OCI-LY1 (cell line): ENCODE measurements at regions not wholly inside any gene's neighbourhood (a gene's known extent, or its start where the extent isn't known, plus 50 kb on each side); places are given as distances from the start of the nearest gene placed in this dataset.

Experiments used
- CTCF ChIP-seq: fragments of 200-600 bp; sonication (generic), shearing (Covaris generic); IDR thresholded peaks from 2 replicates; pipeline ENCODE4 v1.5.1; 2017; ENCODE audit warnings: mild to moderate bottlenecking, antibody characterized with exemption, low read length, moderate library complexity, mixed read lengths
- EZH2 ChIP-seq: fragments of 200-600 bp; sonication (generic), shearing (Covaris generic); IDR thresholded peaks from 2 replicates; pipeline ENCODE4 v1.8.0; 2017; ENCODE audit warnings: borderline replicate concordance, mixed run types, mild to moderate bottlenecking, antibody characterized with exemption, low read length, moderate library complexity, mixed read lengths

GRCh38 chr4:14065406-14065805 is 437.9 kb upstream of the BOD1L1 start:
- TF ChIP-seq CTCF, result no peak
- TF ChIP-seq EZH2, result no peak
